Activated CD8-positive, alpha-beta memory T cell treated with anti-CD3 and anti-CD28 coated beads for 48 hours (primary cell): ENCODE measurements at regions not wholly inside any gene's neighbourhood (a gene's known extent, or its start where the extent isn't known, plus 50 kb on each side); places are given as distances from the start of the nearest gene placed in this dataset.
"Not testable (repeated sequence)": the region's sequence is repeated elsewhere in the genome, so short reads cannot be mapped to it uniquely, and the experiment has no call there.

Experiments
- DNase-seq, 3 experiments: peaks; one replicate each; pipeline ENCODE4 v3.0.0-alpha.2; 2020; ENCODE audit warnings: low read depth in 2 of 3, low spot score in 2 of 3

GRCh38 chr10:64534616-64535015 lies 1013.4 kb downstream of the REEP3 start:
- DNase-seq: no peak

- no peak for DNase-seq
Observed at GRCh38 chr10:64535131-64535867, 1014.1 kb downstream of the REEP3 start.

DNA sequence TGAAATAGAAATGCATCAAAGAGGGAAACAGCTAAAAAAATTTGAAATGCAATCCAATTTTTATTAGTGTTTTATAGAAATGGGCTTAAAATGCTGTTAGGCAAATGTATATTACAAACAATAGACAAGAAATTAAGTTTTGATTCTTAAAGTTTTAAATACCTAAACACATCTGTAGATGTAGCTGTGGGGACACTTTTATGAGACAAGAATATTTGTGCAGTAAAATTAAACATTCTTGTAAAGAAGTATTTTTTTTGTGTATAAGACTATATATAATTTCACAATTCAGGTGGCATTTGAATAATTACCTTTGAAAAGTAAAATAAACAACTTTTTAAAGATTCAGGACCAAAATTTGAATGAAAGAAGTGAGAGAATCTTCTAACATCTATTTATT lies 1015.9 kb downstream of the REEP3 start:
- no peak for DNase-seq

GRCh38 chr10:64537928-64538327 lies 1016.7 kb downstream of the REEP3 start:
- DNase-seq: no peak

- no peak for DNase-seq
Observed at GRCh38 chr10:64546073-64546472, 1024.9 kb downstream of the REEP3 start.

GRCh38 chr10:64547168-64547567 lies 1026.0 kb downstream of the REEP3 start:
- no peak for DNase-seq

GRCh38 chr10:64555666-64556065 lies 1034.5 kb downstream of the REEP3 start:
- no peak for DNase-seq

GRCh38 chr10:64558094-64558835 lies 1037.1 kb downstream of the REEP3 start:
- no peak for DNase-seq

- no peak for DNase-seq
Observed at GRCh38 chr10:64571056-64571455, 1049.9 kb downstream of the REEP3 start.

- no peak for DNase-seq
Observed at GRCh38 chr10:64573623-64574325, 1052.6 kb downstream of the REEP3 start.

GRCh38 chr10:64574371-64574770 lies 1053.2 kb downstream of the REEP3 start:
- DNase-seq: no peak

DNA sequence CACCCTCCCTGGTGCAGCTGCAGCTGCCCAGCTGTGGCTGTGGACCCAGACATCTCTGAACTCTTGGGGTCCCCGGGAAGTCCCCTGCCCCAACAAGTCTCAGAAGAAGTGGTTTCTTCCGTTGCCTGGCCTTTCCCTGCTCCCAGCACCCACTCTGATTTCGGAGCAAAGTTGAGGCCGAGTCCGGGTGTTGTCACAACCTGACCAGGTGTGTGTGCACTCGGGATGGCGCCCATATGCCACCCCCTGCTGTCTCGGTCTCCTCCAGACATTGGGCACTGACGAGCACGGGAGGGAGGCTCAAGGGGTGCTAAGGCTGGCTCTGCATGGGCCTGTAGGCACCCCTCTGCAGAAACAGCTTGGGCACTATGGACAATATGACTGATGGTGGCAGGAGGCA lies 1055.3 kb downstream of the REEP3 start:
- DNase-seq: no peak

GRCh38 chr10:64578757-64579156 lies 1057.6 kb downstream of the REEP3 start:
- not testable (repeated sequence) for DNase-seq

DNA sequence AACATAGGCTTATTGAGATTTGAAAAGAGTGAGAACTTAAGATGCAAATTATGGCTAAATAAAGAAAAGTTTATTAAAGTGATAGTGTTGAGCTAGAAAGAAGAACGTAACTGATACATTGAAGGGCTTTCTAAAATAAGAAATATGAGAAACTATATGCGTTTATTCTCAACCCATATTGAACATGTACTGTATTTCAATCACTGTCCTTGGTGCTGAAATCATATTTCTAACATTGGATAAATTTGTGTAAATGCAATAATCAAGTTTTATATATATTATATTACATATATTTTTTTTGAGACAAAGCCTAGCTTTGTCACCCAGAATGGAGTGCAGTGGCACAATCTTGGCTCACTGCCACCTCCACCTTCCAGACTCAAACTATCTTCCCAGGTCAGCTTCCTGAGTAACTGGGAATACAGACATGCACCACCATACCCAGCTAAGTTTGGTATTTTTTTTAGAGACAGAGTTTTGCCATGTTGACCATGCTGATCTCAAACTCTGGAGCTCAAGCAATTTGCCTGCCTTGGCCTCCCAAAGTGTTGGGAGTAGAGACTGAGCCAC lies 1065.8 kb downstream of the REEP3 start:
- no peak for DNase-seq

- no peak for DNase-seq
Observed at GRCh38 chr10:64594072-64594471, 1072.9 kb downstream of the REEP3 start.

DNA sequence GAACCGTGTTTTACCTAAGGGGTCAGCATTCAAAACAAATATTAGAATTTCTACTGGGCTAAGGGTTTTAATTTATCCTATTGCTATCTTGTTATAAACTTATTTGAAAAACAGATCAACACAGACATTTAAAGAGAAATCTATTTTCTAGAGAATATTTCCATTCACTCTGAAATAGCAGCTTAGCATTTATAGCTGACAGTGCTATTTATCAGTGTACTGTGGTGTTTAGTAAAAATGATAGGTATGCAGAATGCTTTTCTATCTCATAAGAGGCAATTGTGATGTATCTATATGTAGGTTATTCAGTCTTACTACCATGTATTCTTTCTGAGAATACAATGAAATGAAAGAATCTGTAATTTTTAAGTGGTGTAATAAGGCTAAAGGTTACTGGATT lies 1077.4 kb downstream of the REEP3 start:
- no peak for DNase-seq

DNA sequence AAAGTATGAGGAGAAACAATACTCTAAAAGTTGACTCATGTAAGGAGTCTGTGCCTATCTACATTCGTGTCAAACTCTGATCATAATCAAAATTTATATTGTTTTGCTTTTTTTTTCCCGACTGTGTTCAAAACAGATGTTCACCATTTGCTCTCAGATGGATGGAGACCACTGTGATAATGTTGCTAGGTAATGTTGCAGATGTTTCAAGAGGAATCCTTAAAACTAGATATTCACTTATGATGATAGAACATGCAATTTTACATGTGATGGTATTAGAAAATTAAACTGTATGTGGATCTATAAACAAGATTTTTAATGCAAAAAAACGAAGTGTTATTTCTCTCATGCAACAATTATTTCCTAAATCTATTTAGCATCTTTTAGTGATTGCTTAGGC lies 1080.1 kb downstream of the REEP3 start:
- no peak for DNase-seq

DNA sequence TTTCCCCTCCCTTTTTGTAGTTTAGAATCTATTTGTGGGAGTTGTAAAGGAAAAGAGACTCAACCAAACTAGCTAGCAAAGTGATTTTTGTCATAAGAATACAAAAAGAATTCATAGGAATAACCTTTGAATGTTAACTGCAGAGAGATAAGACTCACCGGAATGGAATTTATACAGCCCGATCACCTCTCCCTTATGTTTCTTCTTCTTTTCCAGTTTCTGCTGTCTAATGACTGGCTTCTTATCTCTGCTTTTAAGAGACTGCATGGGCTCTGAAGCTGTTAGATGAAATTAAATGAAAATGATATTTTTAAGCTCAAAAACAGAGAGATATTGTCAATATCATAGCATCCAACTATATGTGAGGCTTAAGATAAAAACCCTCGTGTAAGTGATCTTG lies 1095.9 kb downstream of the REEP3 start:
- DNase-seq: no peak

DNA sequence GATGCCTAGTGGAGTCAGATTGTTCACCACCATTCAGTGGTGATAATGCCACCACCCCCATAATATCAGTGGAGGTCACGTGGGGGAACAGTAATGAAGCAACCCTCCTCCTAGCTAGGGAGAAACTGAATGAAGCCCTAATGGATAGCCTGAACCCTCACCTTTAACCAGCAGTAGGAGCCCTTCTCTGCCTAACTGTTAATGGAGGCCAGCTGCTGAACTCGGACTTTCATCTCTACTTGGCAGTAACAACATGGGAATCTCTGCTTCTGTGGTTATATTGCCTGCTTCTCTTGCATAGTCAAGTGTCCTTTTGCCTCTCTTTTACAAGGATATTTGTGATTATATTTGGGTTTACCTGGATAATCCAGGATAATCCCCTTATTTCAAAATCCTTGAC lies 1097.9 kb downstream of the REEP3 start:
- no peak for DNase-seq

DNA sequence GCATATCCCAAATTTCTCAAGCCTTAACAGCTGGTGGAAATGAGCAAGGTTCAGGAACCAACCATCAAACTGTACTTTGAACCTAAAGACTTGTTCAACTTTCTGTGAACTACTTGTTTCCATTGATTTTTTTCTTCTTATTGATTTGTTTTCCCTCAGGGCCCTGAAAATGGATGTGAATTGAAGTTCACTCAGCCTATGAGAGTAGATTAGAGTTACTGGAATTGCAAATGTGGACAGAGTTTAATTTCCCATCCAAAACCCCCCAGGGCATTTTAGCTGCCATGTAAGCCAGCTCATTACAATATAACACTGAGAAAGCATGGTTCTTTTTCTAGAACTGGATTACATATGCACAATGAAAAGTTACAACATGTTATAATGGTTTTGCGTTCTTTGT lies 1105.7 kb downstream of the REEP3 start:
- no peak for DNase-seq

- no peak for DNase-seq
Observed at GRCh38 chr10:64630534-64630933, 1109.3 kb downstream of the REEP3 start.

GRCh38 chr10:64635906-64636305 lies 1114.7 kb downstream of the REEP3 start:
- DNase-seq: no peak
